ENCODE measurements at regions not wholly inside any gene's neighbourhood (a gene's known extent, or its start where the extent isn't known, plus 50 kb on each side); places are given as distances from the start of the nearest gene placed in this dataset.

DNA sequence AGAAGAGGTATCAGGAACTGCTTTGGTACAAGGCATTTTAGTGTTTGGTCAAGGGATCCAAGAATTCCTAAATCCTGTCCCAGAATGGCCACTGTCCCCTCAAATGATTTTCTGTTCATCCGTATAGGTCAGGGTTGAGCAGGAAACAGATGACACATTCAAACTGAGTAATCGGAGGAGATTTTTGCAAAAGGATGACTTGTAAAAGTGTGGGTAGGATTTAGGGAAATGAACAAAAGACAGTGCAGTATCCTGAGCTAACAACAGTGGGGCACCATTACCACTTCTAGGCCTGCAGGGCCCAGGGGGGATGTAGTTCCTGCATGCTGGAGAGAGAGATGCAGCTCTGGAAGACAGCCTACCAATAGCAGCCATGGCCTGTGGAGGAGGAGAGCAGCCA, 290.1 kb downstream of the ZSWIM6 start:
- DNase-seq (ENCODE audit: low read depth in 2 of 2), result no peak

DNA sequence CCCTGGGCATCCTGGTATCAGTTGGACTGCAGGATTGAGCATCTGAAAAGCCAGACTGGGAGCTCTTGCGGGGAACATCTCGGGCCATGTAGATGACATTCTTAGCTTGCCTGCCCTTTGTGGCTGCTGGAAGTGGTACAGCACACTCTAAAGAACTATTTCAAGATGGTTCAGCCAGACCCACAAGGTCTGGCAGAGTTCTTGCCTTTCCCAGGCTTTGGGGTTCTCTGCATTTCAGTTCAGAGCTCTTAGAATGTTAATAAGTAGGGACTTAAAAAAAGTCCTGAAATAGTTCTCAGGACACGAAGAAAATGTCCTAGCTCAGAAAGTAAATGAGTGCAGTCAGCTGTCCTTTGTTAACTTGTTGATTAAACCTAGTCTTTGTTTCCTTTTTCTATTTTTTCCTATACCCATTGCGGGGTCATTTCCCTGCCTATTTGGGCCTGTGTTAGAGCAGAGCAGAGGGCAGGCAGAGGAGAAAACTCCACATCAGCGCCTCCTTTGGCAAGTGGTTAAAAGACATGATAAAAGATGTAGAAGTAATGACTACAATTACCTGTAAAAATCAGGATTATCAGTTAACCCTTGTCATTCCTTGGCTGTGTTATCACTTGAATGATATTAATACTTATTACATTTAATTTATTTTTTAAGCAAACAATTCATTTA, 291.5 kb downstream of the ZSWIM6 start:
- DNase-seq (ENCODE audit: low read depth in 2 of 2), result no peak

GRCh38 chr5:61624553-61625136, 292.6 kb downstream of the ZSWIM6 start:
- no peak for DNase-seq (ENCODE audit: low read depth in 2 of 2)

DNA sequence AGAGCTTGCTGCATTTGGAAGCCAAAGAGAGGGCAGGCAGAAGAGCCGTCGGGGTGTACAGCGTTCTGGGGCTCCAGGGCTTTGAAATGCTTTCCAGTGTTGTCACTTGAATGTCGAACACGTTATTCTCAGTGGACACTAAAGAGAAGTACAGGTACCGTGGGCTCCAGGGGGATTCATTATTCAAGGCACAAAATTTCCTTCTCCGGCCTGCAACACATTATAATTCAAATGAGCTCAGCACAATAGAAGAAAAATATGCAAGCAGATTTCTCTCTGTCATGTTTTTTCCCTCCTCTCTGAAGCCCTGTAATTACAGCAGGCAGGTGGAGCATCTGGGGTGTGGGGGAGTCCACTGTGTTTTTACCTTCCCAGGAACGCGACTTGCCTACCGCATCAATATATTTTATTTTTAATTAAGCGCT, 293.1 kb downstream of the ZSWIM6 start:
- no peak for DNase-seq (ENCODE audit: low read depth in 2 of 2)

GRCh38 chr5:61625681-61626621, 293.9 kb downstream of the ZSWIM6 start:
- DNase-seq (ENCODE audit: low read depth in 2 of 2), result peak; percentile 13 to 15

- DNase-seq (ENCODE audit: low read depth in 2 of 2), result no peak
Measured at GRCh38 chr5:61626639-61627282, 294.7 kb downstream of the ZSWIM6 start.

GRCh38 chr5:61627531-61627930, 295.5 kb downstream of the ZSWIM6 start:
- DNase-seq (ENCODE audit: low read depth in 2 of 2), result no peak

- DNase-seq (ENCODE audit: low read depth in 2 of 2), result no peak
Measured at GRCh38 chr5:61630908-61631307, 298.9 kb downstream of the ZSWIM6 start.

DNA sequence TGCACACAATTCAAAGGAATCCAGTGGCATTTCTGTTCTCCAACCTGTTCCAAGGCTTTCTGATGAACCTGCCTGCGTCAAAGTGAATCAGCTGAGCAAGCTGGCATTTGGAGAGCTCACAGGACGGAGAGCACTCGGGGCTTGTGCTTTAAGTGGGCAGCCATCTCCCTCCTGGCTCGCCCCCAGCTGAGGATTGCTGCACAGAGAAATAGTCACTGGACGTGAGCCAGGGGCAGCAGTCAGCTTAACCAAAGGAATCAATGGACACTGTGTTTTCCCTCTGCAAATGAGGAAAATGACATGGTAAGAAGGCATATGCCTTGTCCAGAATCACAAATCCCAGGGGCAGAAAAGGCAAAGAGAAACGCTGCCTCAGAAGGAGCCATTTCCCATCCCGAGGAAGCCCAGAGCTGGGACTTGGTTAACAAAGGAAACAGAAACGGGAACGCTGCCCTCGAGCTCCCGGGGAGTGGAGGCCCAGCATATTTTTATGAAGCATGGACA, 299.4 kb downstream of the ZSWIM6 start:
- no peak for DNase-seq (ENCODE audit: low read depth in 2 of 2)

- no peak for DNase-seq (ENCODE audit: low read depth in 2 of 2)
Measured at GRCh38 chr5:61632064-61632463, 300.0 kb downstream of the ZSWIM6 start.

- no peak for DNase-seq (ENCODE audit: low read depth in 2 of 2)
Measured at GRCh38 chr5:61635271-61635670, 303.2 kb downstream of the ZSWIM6 start.

GRCh38 chr5:61637566-61637965, 305.5 kb downstream of the ZSWIM6 start:
- no peak for DNase-seq (ENCODE audit: low read depth in 2 of 2)

DNA sequence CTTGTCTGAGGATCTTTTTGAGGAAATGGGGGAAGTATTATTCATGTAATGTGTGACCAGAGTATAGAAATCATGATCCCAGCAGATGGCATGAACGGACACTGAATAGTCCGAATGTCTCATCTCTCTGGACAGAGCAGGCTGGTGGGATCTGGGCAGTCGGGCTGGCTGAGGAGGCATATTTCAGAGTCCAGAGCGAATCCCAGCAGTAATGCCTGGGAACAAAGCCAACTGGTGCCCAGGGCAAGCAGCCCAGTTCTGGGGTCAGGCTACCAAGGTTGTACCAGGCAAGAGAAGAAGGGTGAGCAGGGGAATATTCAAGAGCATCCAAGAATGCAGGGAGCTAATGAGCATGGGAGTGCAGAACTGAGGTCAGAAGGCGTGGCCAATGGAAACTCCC, 306.4 kb downstream of the ZSWIM6 start:
- DNase-seq (ENCODE audit: low read depth in 2 of 2), result no peak

- DNase-seq (ENCODE audit: low read depth in 2 of 2), result no peak
Measured at GRCh38 chr5:61640179-61641021, 308.3 kb downstream of the ZSWIM6 start.

GRCh38 chr5:61641748-61642565, 309.9 kb downstream of the ZSWIM6 start:
- DNase-seq (ENCODE audit: low read depth in 2 of 2), result no peak

- DNase-seq (ENCODE audit: low read depth in 2 of 2), result no peak
Measured at GRCh38 chr5:61647672-61648071, 315.6 kb downstream of the ZSWIM6 start.

- DNase-seq (ENCODE audit: low read depth in 2 of 2), result no peak
Measured at GRCh38 chr5:61649231-61649630, 317.2 kb downstream of the ZSWIM6 start.

GRCh38 chr5:61649971-61650370, 317.9 kb downstream of the ZSWIM6 start:
- DNase-seq (ENCODE audit: low read depth in 2 of 2), result no peak

DNA sequence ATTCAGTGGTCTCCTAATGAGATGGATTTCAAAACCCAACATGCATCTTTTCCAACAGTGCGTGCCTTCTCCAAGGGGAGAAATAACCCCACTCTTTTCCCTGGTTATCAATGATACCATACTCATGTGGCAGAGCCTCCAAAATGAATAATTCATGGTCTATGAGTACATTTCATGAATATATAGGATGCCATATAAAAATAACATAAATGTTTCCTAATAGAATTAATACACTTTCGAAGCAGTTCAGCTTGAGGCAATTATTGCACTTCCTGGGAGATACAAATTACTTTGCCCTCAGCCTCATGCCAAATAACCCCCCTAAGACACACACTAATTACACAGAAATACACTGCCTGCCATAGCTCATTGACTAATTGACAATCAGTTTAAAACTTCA, 318.6 kb downstream of the ZSWIM6 start:
- no peak for DNase-seq (ENCODE audit: low read depth in 2 of 2)

- DNase-seq (ENCODE audit: low read depth in 2 of 2), result no peak
Measured at GRCh38 chr5:61651195-61651594, 319.1 kb downstream of the ZSWIM6 start.

Data from stimulated activated CD4-positive, alpha-beta T cell treated with anti-CD3 and anti-CD28 coated beads, Interleukin-15, amount 100 ng/mL, for 48 hours (primary cell).